GM12865 (cell line): ENCODE measurements at regions not wholly inside any gene's neighbourhood (a gene's known extent, or its start where the extent isn't known, plus 50 kb on each side); places are given as distances from the start of the nearest gene placed in this dataset.

Experiments
- DNase-seq: peaks from one replicate; pipeline ENCODE4 v3.0.0; 2010; ENCODE audit warnings: low read depth
- H3K4me3 ChIP-seq: 2 replicates; pipeline ENCODE4 v1.5.1; 2011; ENCODE audit warnings: mild to moderate bottlenecking, low read depth, low read length, control low read depth
- CTCF ChIP-seq: IDR thresholded peaks from 2 replicates; pipeline ENCODE4 v1.5.1; 2011; ENCODE audit warnings: low read length, control low read depth, low read depth, inconsistent platforms; ENCODE audit not compliant: insufficient read depth; ENCODE audit errors: missing control alignments

- no peak for TF ChIP-seq CTCF
Measured at GRCh38 chr6:23246896-23247295, 677.5 kb downstream of the HDGFL1 start.

GRCh38 chr6:23250556-23250955 lies 681.2 kb downstream of the HDGFL1 start:
- DNase-seq, result no peak
- no peak overlapping the region for H3K4me3 ChIP-seq
- TF ChIP-seq CTCF, result no peak

More at GRCh38 chr6:23246896-23247295, 677.5 kb downstream of the HDGFL1 start:
- DNase-seq, result no peak
- H3K4me3 ChIP-seq, result no peak overlapping the region

GRCh38 chr6:23262864-23263263 lies 693.5 kb downstream of the HDGFL1 start:
- DNase-seq, result no peak
- no peak for TF ChIP-seq CTCF
- no peak overlapping the region for H3K4me3 ChIP-seq

- no peak overlapping the region for H3K4me3 ChIP-seq
- DNase-seq, result no peak
Measured at GRCh38 chr6:23265270-23265669, 695.9 kb downstream of the HDGFL1 start.

GRCh38 chr6:23266536-23266935 lies 697.2 kb downstream of the HDGFL1 start:
- H3K4me3 ChIP-seq, result no peak overlapping the region
- TF ChIP-seq CTCF, result no peak
- DNase-seq, result no peak

More at GRCh38 chr6:23265270-23265669, 695.9 kb downstream of the HDGFL1 start:
- TF ChIP-seq CTCF, result no peak

GRCh38 chr6:23267651-23268050 lies 698.3 kb downstream of the HDGFL1 start:
- H3K4me3 ChIP-seq, result no peak overlapping the region
- TF ChIP-seq CTCF, result no peak
- no peak for DNase-seq

- DNase-seq, result no peak
- no peak for TF ChIP-seq CTCF
- H3K4me3 ChIP-seq, result no peak overlapping the region
Measured at GRCh38 chr6:23268348-23268747, 699.0 kb downstream of the HDGFL1 start.
